Suprapubic skin (tissue), 4 donors: ENCODE measurements at regions not wholly inside any gene's neighbourhood (a gene's known extent, or its start where the extent isn't known, plus 50 kb on each side); places are given as distances from the start of the nearest gene placed in this dataset.

Experiments used
- DNase-seq, 2 donors: peaks; one replicate each; pipeline ENCODE4 v3.0.0-alpha.2; 2019; ENCODE audit warnings: low spot score in 2 of 2
- H3K27ac ChIP-seq: fragments of 200-600 bp; sonication (generic); one replicate; pipeline ENCODE4 v1.5.1; 2019
- H3K27me3 ChIP-seq: fragments of 200-600 bp; sonication (generic); one replicate; pipeline ENCODE4 v1.5.1; 2019
- H3K36me3 ChIP-seq: fragments of 200-600 bp; sonication (generic); one replicate; pipeline ENCODE4 v1.5.1; 2019
- H3K4me1 ChIP-seq: fragments of 200-600 bp; sonication (generic); one replicate; pipeline ENCODE4 v1.5.1; 2019
- H3K4me3 ChIP-seq: fragments of 200-600 bp; sonication (generic); one replicate; pipeline ENCODE4 v1.5.1; 2019; ENCODE audit warnings: mild to moderate bottlenecking
- H3K9me3 ChIP-seq: fragments of 200-600 bp; sonication (generic); one replicate; pipeline ENCODE4 v1.5.1; 2019
- CTCF ChIP-seq, 2 donors: fragments of 200-600 bp in 1 of 2; fragments of 450-650 bp in 1 of 2; sonication (generic) in 1 of 2; IDR thresholded peaks; one replicate each; pipeline ENCODE4 v1.5.1; 2016 to 2019; ENCODE audit warnings: antibody characterized with exemption in 2 of 2, mild to moderate bottlenecking in 1 of 2, moderate library complexity in 1 of 2
- EP300 ChIP-seq: sonication (generic); formaldehyde crosslinking; IDR thresholded peaks from one replicate; pipeline ENCODE4 v1.6.1; 2017; ENCODE audit warnings: antibody characterized with exemption
- POLR2A ChIP-seq, 2 donors: fragments of 450-650 bp; IDR thresholded peaks; one replicate each; pipeline ENCODE4 v1.6.1; 2017; ENCODE audit warnings: antibody characterized with exemption in 2 of 2, mild to moderate bottlenecking in 2 of 2, moderate library complexity in 2 of 2
- POLR2AphosphoS5 ChIP-seq, 3 donors: sonication (generic); formaldehyde crosslinking; IDR thresholded peaks; one replicate each; pipeline ENCODE4 v1.6.1; 2017; ENCODE audit warnings: antibody characterized with exemption in 3 of 3
- WGBS: methylation state at CpG from one replicate; pipeline ENCODE4 v1.1.5; 2018; 5-methylcytosine and 5-hydroxymethylcytosine counted together

- no peak for TF ChIP-seq POLR2AphosphoS5 (IDR thresholded peaks at IDR 0.05)
- TF ChIP-seq POLR2A (IDR thresholded peaks at IDR 0.05): no peak
- no peak for TF ChIP-seq CTCF (IDR thresholded peaks at IDR 0.05)
- no peak for TF ChIP-seq EP300
- Histone ChIP-seq H3K4me3 (no peak overlapping the region), H3K27me3 (peaks cover 7% of the 10 kb centered on the region), H3K4me1 (peaks cover 10% of the 10 kb centered on the region), H3K27ac (no peak overlapping the region), H3K9me3 (no peaks in the 10 kb centered on the region), H3K36me3 (no peaks in the 10 kb centered on the region)
- no peak for DNase-seq
- 38% methylated on average over 1 of the region's 1 CpG for WGBS
Observed at GRCh38 chr16:17776465-17776864, 305.7 kb upstream of the XYLT1 start.

DNA sequence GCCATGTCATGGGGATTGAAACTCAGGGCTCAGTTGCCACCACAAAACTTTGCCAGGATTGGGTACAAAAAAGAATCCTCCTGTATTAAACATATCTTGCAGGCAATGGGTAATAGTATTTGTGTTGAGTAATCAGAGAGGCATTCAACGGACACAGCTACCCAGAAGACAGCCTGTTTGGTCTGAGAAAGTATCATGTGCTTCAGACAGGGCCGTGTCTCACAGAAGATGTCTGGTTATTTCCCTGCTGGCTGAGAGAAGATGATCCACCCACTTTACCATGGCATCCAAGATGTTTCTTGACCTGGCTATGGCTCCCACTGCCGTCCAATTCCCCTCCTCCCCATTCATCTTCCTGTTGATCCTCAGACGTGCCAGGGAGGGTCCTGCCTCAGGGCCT is 304.3 kb upstream of the XYLT1 start:
- Histone ChIP-seq H3K36me3 (no peaks in the 10 kb centered on the region), H3K4me3 (no peak overlapping the region), H3K27ac (no peak overlapping the region), H3K9me3 (no peaks in the 10 kb centered on the region), H3K4me1 (peaks cover 10% of the 10 kb centered on the region), H3K27me3 (peaks cover 7% of the 10 kb centered on the region)
- TF ChIP-seq POLR2AphosphoS5 (IDR thresholded peaks at IDR 0.05) (no peak), POLR2A (IDR thresholded peaks at IDR 0.05) (no peak), EP300 (no peak), CTCF (IDR thresholded peaks at IDR 0.05) (no peak)
- WGBS: 57% methylated on average over 4 of the region's 4 CpGs
- no peak for DNase-seq

DNA sequence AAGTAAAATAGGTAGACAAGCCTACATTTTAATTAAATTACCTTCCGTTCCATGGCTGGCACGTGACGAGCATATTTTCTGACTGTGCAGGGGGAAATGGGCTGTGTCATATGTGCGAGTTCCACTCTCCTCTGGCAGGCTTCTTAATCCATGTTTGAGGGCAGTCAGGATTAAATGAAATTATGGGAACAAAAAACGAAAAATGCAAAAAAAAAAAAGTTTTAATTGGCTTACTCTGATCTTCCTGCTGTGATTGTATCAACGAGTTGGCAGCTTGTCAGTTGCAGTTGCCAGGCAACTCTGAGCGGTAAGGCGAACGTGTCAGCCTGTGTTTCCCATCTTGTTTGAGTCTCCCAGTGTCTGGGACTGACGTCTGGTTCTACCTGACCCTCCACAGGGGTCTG is 302.9 kb upstream of the XYLT1 start:
- no peak overlapping the region for H3K27ac ChIP-seq
- peaks cover 15% of the 10 kb centered on the region for H3K4me1 ChIP-seq
- no peaks in the 10 kb centered on the region for H3K36me3 ChIP-seq
- DNase-seq: peak in 1 of 2 donors; percentile 64
- WGBS: 20% methylated on average over 10 of the region's 10 CpGs
- TF ChIP-seq POLR2A (IDR thresholded peaks at IDR 0.05) (no peak), CTCF (IDR thresholded peaks at IDR 0.05) (no peak), EP300 (no peak), POLR2AphosphoS5 (IDR thresholded peaks at IDR 0.05) (no peak)
- peaks cover 7% of the 10 kb centered on the region for H3K27me3 ChIP-seq
- no peak overlapping the region for H3K4me3 ChIP-seq
- H3K9me3 ChIP-seq: no peaks in the 10 kb centered on the region

- Histone ChIP-seq H3K4me3 (no peak overlapping the region), H3K4me1 (peaks cover 18% of the 10 kb centered on the region), H3K36me3 (no peaks in the 10 kb centered on the region), H3K27ac (no peak overlapping the region), H3K9me3 (no peaks in the 10 kb centered on the region), H3K27me3 (no peaks in the 10 kb centered on the region)
- TF ChIP-seq EP300: no peak
- TF ChIP-seq POLR2AphosphoS5 (IDR thresholded peaks at IDR 0.05): no peak
- no peak for TF ChIP-seq CTCF (IDR thresholded peaks at IDR 0.05)
- TF ChIP-seq POLR2A (IDR thresholded peaks at IDR 0.05): no peak
- no peak for DNase-seq
- 92% methylated on average over 2 of the region's 2 CpGs for WGBS
Observed at GRCh38 chr16:17770104-17770503, 299.3 kb upstream of the XYLT1 start.

DNA sequence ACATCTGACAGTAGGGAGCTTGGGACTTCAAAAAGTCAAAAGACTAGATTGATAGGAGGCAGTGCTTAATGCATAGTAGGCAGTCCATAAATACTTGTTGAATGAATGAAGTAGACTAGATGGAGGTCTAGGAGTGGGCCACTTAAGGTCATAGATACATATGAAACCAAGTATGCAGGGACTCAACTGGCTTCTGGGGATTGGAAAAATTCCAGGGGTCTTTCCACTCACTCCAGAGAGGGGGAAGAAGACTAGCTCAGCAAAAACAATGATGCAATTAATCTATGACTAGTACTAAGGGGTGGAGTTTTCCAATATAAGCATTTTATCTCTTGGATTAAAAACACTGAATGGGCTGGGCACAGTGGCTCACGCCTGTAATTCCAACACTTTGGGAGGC is 298.3 kb upstream of the XYLT1 start:
- DNase-seq: no peak
- H3K9me3 ChIP-seq: no peaks in the 10 kb centered on the region
- 47% methylated on average over 1 of the region's 1 CpG for WGBS

More for the DNA sequence above, 298.3 kb upstream of the XYLT1 start:
- Histone ChIP-seq H3K4me3 (no peak overlapping the region), H3K27me3 (no peaks in the 10 kb centered on the region), H3K4me1 (peaks cover 18% of the 10 kb centered on the region), H3K27ac (no peak overlapping the region), H3K36me3 (no peaks in the 10 kb centered on the region)
- TF ChIP-seq EP300 (no peak), POLR2A (IDR thresholded peaks at IDR 0.05) (no peak), POLR2AphosphoS5 (IDR thresholded peaks at IDR 0.05) (no peak), CTCF (IDR thresholded peaks at IDR 0.05) (no peak)
